HepG2 (cell line): ENCODE measurements at regions not wholly inside any gene's neighbourhood (a gene's known extent, or its start where the extent isn't known, plus 50 kb on each side); places are given as distances from the start of the nearest gene placed in this dataset.

Source experiments
- CHD2 ChIP-seq: IDR thresholded peaks from 2 replicates; pipeline ENCODE4 v1.6.1; 2011; ENCODE audit warnings: low read depth, low read length, improper control_type of control experiment
- EZH2 ChIP-seq: conservative IDR thresholded peaks from 2 replicates; pipeline ENCODE4 v1.6.1; 2012; ENCODE audit warnings: mild to moderate bottlenecking, low read depth, low read length, moderate library complexity
- SUZ12 ChIP-seq: fragments of 150-350 bp; IDR thresholded peaks from 2 replicates; pipeline ENCODE4 v1.6.1; 2014; ENCODE audit warnings: low read depth, low read length
- ZFX ChIP-seq: sonication (generic); formaldehyde crosslinking; IDR thresholded peaks from 2 replicates; pipeline ENCODE4 v1.4.0; 2020; ENCODE audit warnings: mild to moderate bottlenecking, low read depth, missing genetic modification reagents, moderate library complexity
- ZNF367 ChIP-seq: sonication (generic); formaldehyde crosslinking; IDR thresholded peaks from 2 replicates; pipeline ENCODE4 v1.4.0; 2020; ENCODE audit warnings: missing genetic modification reagents, borderline replicate concordance
- TF ChIP-seq, protein P1 (sequence below): sonication (generic); formaldehyde crosslinking; IDR thresholded peaks from 2 replicates; pipeline ENCODE4 v1.4.0; 2020; ENCODE audit warnings: mild to moderate bottlenecking, low read depth, missing genetic modification reagents
- TF ChIP-seq, protein P2 (sequence below): IDR thresholded peaks from 2 replicates; pipeline ENCODE4 v1.6.1; 2016; ENCODE audit warnings: low read depth, borderline replicate concordance
- TF ChIP-seq, protein P3 (sequence below): sonication (generic); formaldehyde crosslinking; IDR thresholded peaks from 2 replicates; pipeline ENCODE4 v1.5.0; 2020; ENCODE audit warnings: mild to moderate bottlenecking, missing genetic modification reagents, moderate library complexity
- TF ChIP-seq, protein P4 (sequence below), 2 experiments: IDR thresholded peaks; 2 replicates each; pipeline ENCODE4 v1.6.1; 2011 to 2012; ENCODE audit warnings: low read length in 2 of 2, borderline replicate concordance in 1 of 2, low read depth in 1 of 2, mild to moderate bottlenecking in 1 of 2, moderate library complexity in 1 of 2
- TF ChIP-seq, protein P5 (sequence below): sonication (generic); formaldehyde crosslinking; IDR thresholded peaks from 2 replicates; pipeline ENCODE4 v1.4.0; 2020; ENCODE audit warnings: missing genetic modification reagents

DNA sequence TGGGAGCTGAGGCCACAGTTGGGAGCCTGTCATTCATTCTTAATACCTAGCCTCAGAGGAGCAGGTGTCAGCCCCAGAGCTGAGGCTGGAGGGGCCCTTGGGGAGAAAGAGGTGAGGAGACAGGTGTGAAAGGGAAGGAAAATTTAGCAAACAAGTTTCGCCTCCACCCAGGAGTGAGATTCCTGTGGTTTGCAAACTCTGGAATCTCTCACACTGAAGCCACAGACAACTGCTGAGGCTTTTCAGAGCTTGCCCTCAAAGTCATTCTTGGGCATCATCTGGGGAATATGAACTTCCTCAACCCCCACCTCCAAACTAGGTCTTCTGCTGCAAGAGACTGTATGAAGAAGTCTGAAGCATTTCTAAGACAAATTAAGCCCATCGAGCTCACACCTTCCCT is 589.5 kb upstream of the TBX3 start:
- TF ChIP-seq ZNF367 (CRISPR knock-in tag), result no peak
- no peak for TF ChIP-seq CHD2
- no peak for TF ChIP-seq EZH2
- TF ChIP-seq, protein P1, sequence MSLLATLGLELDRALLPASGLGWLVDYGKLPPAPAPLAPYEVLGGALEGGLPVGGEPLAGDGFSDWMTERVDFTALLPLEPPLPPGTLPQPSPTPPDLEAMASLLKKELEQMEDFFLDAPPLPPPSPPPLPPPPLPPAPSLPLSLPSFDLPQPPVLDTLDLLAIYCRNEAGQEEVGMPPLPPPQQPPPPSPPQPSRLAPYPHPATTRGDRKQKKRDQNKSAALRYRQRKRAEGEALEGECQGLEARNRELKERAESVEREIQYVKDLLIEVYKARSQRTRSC (CRISPR knock-in tag), result no peak
- TF ChIP-seq SUZ12, result no peak
- TF ChIP-seq, protein P2, sequence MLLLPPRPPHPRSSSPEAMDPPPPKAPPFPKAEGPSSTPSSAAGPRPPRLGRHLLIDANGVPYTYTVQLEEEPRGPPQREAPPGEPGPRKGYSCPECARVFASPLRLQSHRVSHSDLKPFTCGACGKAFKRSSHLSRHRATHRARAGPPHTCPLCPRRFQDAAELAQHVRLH, result no peak
- TF ChIP-seq, protein P3, sequence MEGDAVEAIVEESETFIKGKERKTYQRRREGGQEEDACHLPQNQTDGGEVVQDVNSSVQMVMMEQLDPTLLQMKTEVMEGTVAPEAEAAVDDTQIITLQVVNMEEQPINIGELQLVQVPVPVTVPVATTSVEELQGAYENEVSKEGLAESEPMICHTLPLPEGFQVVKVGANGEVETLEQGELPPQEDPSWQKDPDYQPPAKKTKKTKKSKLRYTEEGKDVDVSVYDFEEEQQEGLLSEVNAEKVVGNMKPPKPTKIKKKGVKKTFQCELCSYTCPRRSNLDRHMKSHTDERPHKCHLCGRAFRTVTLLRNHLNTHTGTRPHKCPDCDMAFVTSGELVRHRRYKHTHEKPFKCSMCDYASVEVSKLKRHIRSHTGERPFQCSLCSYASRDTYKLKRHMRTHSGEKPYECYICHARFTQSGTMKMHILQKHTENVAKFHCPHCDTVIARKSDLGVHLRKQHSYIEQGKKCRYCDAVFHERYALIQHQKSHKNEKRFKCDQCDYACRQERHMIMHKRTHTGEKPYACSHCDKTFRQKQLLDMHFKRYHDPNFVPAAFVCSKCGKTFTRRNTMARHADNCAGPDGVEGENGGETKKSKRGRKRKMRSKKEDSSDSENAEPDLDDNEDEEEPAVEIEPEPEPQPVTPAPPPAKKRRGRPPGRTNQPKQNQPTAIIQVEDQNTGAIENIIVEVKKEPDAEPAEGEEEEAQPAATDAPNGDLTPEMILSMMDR, result no peak
- TF ChIP-seq ZFX (CRISPR knock-in tag), result no peak
- TF ChIP-seq, protein P4, sequence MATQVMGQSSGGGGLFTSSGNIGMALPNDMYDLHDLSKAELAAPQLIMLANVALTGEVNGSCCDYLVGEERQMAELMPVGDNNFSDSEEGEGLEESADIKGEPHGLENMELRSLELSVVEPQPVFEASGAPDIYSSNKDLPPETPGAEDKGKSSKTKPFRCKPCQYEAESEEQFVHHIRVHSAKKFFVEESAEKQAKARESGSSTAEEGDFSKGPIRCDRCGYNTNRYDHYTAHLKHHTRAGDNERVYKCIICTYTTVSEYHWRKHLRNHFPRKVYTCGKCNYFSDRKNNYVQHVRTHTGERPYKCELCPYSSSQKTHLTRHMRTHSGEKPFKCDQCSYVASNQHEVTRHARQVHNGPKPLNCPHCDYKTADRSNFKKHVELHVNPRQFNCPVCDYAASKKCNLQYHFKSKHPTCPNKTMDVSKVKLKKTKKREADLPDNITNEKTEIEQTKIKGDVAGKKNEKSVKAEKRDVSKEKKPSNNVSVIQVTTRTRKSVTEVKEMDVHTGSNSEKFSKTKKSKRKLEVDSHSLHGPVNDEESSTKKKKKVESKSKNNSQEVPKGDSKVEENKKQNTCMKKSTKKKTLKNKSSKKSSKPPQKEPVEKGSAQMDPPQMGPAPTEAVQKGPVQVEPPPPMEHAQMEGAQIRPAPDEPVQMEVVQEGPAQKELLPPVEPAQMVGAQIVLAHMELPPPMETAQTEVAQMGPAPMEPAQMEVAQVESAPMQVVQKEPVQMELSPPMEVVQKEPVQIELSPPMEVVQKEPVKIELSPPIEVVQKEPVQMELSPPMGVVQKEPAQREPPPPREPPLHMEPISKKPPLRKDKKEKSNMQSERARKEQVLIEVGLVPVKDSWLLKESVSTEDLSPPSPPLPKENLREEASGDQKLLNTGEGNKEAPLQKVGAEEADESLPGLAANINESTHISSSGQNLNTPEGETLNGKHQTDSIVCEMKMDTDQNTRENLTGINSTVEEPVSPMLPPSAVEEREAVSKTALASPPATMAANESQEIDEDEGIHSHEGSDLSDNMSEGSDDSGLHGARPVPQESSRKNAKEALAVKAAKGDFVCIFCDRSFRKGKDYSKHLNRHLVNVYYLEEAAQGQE (IDR thresholded peaks at IDR 0.05; ENCODE audit: borderline replicate concordance in 1 of 2, low read depth in 1 of 2, low read length in 2 of 2), result no peak
- TF ChIP-seq, protein P5, sequence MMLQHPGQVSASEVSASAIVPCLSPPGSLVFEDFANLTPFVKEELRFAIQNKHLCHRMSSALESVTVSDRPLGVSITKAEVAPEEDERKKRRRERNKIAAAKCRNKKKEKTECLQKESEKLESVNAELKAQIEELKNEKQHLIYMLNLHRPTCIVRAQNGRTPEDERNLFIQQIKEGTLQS (CRISPR knock-in tag), result no peak
